GM19238 (cell line): ENCODE measurements at regions not wholly inside any gene's neighbourhood (a gene's known extent, or its start where the extent isn't known, plus 50 kb on each side); places are given as distances from the start of the nearest gene placed in this dataset.

ENCODE experiments used
- DNase-seq: peaks from one replicate; pipeline ENCODE4 v3.0.0; 2011; ENCODE audit warnings: low spot score; ENCODE audit not compliant: insufficient read length

- no peak for DNase-seq
These were observed 77.8 kb upstream of the TARS1 start for GRCh38 chr5:33362915-33363314.

GRCh38 chr5:33363537-33363936, 77.2 kb upstream of the TARS1 start:
- DNase-seq = no peak

- DNase-seq = no peak
These were observed 76.4 kb upstream of the TARS1 start for GRCh38 chr5:33364406-33364805.

- DNase-seq = no peak
These were observed 73.3 kb upstream of the TARS1 start for GRCh38 chr5:33367416-33367815.

GRCh38 chr5:33369485-33370465, 71.0 kb upstream of the TARS1 start:
- DNase-seq = no peak

- DNase-seq = no peak
These were observed 70.3 kb upstream of the TARS1 start for GRCh38 chr5:33370466-33370859.

- no peak for DNase-seq
These were observed 69.1 kb upstream of the TARS1 start for GRCh38 chr5:33371660-33372059.

- no peak for DNase-seq
These were observed 67.9 kb upstream of the TARS1 start for GRCh38 chr5:33372721-33373472.

GRCh38 chr5:33375900-33376299, 64.9 kb upstream of the TARS1 start:
- no peak for DNase-seq

GRCh38 chr5:33379757-33380156, 61.0 kb upstream of the TARS1 start:
- no peak for DNase-seq

GRCh38 chr5:33381243-33381642, 59.5 kb upstream of the TARS1 start:
- no peak for DNase-seq
